NCI-H1105 treated with DMSO at 0.1 percent for 48 hours (cell line): ENCODE measurements at regions not wholly inside any gene's neighbourhood (a gene's known extent, or its start where the extent isn't known, plus 50 kb on each side); places are given as distances from the start of the nearest gene placed in this dataset.
"Not testable (repeated sequence)": the region's sequence is repeated elsewhere in the genome, so short reads cannot be mapped to it uniquely, and the experiment has no call there.

Experiments
- DNase-seq: peaks from one replicate; lab custom pipeline; 2025; lab: John Stamatoyannopoulos, UW

DNA sequence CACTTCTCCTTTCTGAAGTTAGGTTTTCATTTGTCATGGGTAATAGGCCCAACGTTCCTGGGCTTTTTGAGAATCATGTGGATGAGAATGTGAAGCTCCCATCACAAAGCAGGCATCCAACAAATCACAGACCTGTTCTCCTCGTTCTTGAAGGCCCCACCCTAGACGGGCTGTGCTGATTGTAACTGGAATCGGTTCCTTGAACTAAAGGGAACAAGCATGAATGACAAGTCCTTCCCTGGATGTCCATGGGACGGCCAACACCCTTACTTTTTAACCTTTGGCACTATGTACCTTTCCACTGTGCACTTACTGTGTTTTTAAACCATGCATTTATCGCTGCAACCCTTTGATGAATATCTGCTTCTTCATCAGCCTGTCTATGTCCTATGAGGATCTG is 438.2 kb downstream of the CD83 start:
- DNase-seq, result no peak

DNA sequence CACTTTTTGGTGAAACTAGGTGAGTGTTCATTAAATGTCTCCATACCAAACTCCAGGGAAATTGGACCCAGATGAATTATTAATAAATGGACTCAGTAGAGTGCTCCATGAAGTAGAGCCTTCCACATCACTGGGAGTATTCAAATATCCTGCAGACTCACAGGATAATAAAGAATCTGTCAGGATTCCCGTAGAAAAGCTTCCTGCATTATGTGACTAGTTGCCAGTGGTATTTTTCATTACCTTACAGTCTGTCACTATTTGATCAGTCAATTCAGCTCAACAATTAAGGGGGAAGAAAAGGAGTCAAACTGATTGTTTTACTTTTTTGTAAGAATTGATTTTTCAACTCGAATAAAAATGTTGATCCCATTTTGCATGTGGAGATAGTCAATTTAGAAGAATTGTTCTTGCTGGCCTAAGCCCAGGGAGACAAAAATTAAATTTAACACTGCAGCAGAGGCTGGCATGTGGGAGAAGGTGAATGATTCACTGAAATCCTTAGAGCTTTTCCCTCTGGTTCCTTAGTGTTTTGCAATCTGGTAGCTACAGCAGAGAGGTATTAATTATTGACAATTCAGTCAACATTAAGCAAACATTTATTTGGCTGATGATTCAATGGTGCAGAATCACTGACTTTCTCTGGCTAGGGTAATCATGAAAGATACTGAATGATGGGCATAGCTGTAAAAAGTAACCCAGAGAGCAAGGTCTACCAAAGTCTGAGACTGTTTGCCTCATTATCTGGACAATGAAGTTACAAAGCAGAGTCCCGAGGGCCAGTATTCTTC is 442.4 kb downstream of the CD83 start:
- DNase-seq, result no peak

DNA sequence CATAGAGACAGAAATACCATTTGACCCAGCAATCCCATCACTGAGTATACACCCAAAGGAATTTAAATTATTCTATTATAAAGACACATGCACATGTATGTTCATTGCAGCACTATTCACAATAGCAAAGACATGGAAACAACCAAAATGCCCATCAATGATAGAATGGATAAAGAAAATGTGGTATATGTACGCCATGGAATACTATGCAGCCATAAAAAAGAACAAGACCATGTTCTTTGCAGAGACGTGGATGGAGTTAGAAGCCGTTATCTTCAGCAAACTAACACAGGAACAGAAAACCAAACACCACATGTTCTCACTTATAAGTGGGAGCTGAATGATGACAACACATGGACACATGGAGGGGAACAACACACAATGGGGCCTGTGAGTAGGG is 444.0 kb downstream of the CD83 start:
- DNase-seq, result not testable (repeated sequence)

DNA sequence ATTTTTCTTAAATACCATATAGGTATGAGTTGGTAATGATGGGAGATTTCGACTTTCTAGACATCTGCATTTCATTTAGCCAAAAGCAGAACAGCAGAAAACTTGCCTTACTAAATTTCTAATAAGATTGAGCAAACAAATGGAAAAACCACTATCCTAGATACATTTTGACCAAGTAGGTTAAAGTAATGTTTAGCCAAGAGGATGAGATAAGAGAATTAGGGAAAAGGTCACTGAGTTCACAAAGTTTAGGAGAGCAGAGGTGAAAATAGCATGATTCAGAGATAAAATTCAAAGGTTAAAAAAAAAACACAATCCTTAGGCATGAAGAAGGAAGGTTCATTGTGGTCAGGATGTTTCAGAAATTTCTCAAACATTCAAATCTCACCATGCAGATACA is 450.3 kb downstream of the CD83 start:
- no peak for DNase-seq

DNA sequence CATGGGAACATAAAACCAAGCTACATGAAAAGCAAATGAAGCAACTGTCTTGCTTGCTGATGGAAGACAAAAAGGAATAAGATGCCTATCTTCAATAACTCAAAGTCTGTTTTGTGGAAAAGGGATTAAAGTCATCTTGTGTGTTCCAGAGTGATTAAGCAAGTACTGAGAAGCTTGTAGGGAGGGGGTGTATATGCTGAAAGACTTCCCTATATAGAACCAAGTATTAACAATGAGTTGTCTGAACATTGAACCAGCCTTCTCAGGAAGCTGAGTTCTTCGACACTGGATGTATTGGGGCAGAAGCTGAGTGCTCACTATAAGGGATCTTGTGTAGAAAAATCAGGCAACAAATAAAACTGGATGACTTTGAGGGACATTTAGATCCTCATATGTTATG is 451.8 kb downstream of the CD83 start:
- no peak for DNase-seq

DNA sequence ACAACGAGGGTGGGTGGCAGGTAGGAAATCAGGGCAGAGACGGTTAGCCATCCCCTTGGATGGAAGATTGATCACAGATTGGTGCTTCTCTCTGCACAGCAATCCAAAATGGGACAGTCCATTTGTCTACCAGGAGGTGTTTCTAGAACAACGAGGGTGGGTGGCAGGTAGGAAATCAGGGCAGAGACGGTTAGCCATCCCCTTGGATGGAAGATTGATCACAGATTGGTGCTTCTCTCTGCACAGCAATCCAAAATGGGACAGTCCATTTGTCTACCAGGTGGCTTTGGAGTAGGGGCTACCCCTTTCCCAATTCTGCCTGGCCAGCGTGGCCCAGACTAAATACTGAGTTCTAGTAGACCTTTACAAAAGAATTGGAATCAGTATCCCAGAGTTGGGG is 452.3 kb downstream of the CD83 start:
- not testable (repeated sequence) for DNase-seq

DNA sequence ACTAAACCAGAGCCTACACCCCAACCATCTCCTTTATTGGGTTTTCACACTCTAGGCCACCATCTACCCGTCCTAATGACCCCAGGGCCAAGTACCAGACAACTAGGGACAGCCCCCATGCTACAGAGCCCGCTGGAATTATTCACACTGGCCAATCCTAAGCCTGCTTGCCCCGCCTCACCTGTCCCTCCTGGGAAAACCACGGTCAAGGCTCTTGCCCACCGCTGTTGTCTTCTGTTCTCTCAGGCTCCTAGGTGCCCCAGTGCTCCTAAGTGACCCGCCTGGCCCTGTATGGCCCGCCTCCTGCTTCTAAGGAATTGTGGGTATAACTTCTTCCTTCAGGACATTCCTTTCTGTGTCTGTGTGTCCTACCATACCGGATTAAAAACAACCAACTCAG is 453.4 kb downstream of the CD83 start:
- no peak for DNase-seq

DNA sequence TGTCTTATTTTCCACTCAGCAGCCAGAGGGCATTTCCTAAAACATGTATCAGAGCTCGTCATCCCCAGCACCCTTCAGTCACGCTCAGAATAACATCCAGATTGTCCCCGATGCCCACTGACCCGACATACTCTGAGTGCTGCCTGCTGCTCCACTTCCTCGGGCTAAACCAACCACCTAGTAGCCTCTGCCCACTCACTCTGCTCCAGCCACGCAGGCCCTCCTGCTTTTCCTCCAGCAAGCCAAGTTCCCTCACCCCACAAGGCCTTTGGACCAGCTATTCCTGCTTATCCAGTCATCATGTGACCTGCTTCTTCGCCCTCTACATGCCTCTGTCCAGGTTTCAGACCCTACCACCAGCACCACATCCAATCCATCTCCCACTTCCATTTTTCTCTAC is 454.2 kb downstream of the CD83 start:
- DNase-seq, result no peak

DNA sequence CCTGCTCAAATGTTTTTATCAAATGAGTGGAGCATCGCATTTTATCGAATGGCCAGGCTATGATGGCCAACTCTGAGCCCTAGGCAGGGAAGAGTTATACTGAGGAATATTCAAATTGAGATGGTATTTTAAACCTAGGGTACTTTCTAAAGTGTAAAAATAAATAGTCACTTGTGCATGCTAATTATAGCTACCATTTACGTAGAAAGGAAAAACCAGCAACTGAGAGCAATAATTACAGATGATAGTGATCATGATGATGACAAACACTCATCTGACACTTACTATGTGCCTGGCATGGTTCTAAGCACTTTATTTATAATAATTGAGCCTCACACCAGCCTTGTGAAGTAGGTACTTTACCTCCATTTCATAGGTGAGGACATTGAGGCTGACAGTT is 455.7 kb downstream of the CD83 start:
- DNase-seq, result peak; percentile 26

DNA sequence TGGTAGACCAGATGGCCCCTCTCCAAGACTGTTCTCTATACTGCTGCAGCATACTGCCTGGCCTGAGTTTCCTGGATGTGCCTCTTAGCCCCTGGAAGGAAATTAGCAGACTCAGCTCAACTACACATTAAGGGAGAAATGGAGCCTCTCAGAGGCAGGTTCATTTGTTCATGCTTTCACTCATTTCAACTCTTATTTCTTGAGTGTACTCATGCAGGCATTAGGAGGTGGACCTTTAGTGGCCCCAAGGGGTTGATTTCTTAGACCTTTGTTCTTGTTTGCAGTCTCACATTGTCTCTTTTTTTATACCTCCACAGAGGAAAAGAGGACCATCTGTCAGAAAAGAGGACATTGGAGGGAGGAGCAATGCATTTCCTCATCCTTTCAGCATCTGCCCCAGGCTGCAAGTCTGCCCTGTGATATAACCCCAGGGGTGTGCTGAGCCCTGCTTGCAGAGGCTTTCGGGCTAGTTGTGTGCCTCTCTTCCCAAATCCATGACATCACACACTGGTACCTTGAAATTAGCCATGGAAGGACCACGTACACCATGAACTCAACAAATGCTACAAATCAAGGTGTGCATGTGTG is 456.2 kb downstream of the CD83 start:
- DNase-seq, result no peak

DNA sequence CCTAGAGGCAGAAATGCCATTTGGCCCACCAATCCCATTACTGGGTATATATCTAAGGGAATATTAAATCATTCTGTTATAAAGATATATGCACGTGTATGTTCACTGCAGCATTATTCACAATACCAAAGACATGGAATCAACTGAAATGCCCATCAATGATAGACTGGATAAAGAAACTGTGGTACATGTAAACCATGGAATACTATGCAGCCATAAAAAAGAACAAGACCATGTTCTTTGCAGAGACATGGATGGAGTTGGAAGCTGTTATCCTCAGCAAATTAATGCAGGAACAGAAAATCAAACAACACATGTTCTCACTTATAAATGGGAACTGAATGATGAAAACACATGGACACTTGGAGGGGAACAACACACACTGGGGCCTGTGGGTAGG is 458.4 kb downstream of the CD83 start:
- no peak for DNase-seq

DNA sequence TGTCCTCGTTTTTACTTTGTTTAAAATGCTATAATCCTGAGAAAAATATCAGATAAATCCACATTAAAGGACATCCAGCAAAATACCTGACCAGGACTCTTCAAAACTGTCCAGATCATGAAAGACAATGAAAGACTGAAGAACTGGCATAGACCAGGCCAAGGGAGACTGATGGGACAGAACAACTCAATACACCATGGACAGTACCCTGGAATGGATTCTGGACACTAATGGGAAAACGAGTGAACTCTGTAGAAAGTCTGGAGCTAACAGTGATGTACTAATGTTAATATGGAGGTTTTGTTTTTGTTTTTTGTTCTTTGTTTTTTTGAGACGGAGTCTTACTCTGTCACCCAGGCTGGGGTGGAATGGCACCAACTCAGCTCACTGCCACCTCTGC is 461.4 kb downstream of the CD83 start:
- no peak for DNase-seq

DNA sequence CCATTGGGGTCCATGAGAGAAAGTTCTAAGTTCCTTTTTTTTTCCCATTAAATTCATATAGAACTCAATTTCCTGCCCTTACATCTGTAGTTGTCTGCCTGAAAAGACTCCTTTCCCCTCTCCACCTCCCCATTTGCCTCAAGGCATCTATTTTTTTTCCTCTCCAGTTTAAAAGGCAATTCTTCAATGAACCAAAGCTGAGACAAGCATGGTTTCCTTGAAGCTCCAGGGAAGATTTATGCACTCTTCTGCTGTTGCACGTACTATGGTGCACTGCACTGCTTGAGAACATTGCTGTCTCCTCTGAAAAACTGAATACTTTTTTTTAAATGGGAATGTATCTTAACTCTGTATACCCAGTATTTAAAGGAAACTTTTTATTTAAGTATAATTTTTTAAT is 465.2 kb downstream of the CD83 start:
- DNase-seq, result no peak

DNA sequence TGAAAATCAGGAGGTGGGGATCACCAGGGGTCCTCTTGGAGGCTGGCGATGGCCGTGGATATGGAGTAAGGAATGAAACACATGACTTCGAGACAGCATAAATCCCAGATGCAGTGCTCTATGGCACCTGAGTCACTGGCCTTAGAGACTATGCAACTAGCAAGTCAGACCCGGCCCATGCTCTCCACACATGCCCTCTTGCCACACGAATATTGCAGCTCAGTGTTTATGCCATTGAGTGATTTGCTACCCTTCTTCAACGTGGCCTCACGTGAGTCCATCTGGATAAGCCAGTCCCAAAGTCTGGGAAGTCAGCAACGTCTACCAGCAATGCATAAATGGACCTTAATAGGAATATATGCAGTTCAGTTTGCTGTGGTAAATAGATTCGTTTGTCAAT is 466.3 kb downstream of the CD83 start:
- no peak for DNase-seq

DNA sequence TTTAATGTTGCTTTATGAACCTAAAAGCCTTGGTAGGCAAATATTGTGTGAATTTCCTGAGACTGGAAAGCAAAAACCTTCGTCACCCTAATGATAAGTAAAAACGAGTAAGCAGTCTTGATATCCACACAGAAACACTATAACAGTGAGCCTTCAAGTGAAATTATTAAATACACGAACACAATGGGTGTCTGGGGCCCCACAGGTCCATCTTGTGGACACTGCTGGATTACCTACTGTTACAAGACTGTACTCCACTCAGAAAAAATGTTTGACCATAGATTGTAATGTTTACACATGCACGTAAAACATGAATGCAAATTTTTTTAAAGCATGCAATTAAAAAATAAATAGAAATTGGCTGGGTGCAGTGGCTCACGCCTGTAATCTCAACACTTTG is 466.9 kb downstream of the CD83 start:
- no peak for DNase-seq

DNA sequence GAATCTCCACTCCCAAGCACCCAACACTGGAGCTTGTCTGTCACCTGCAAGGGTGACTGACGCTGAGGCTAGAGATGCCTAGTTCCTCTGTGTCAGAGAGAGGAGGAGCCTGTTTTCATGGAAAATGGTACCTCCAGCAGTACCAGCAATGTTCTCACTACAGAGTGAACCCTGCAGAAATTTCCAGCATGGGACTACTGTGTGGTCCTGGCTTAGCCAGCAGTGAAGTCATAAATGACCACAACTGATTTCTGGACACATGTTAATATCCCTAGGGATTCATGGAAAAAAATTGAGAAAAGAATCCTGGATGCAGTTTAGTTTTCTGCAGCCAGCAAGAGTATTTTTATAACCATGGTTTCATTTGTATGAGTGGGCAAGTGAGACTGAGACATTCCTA is 468.1 kb downstream of the CD83 start:
- no peak for DNase-seq

DNA sequence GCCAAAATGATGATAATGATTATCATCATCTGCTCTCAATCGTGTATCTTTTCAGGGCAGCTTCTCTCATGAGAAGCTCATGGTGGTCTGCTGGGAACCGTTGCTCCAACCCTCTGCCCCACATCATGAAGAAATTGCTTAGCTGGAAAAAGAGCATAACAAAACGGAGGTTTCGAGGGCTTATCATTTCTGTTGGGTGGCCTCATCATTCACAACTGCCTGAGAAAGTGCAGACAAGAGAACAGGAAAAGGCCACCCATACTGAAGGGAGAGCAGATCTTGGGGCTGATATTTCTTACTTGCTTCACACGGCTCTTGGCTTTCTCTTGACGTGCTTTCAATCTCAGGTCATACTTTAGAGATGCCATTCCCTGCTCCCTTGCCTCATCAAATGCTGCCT is 471.6 kb downstream of the CD83 start:
- no peak for DNase-seq

DNA sequence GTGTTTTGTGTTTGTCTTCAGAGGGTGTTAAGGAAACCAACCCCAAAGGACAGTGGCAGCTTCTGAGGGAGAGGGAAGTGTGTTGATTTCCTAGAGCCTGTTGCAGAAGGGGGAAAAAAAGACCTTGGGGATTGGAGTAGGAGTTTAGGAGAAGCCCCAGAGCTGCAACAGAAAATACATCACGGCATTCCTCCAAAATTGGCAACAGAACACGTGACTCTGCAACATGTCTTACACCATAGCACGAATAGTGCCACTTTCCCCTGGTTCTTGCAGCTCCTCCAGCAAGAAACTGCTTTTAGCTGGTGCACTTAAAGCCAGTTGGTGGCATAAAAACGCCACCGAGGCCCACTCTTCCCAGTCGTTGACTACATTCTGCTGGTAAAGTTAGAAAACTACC is 473.0 kb downstream of the CD83 start:
- DNase-seq, result no peak

DNA sequence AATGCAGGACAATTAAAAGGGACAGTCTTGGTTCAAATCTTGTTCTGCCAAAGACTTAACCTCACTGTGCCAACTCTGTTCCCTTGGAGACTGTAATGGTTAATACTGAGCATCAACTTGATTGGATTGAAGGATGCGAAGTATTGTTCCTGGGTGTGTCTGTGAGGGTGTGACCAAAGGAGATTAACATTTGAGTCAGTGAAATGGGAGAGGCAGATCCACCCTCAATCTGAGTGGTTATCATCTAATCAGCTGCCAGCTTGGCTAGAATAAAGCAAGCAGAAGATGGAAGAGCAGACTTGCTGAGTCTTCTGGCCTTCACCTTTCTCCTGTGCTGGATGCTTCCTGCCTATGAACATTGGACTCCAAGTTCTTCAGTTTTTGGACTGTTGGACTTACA is 474.4 kb downstream of the CD83 start:
- no peak for DNase-seq

DNA sequence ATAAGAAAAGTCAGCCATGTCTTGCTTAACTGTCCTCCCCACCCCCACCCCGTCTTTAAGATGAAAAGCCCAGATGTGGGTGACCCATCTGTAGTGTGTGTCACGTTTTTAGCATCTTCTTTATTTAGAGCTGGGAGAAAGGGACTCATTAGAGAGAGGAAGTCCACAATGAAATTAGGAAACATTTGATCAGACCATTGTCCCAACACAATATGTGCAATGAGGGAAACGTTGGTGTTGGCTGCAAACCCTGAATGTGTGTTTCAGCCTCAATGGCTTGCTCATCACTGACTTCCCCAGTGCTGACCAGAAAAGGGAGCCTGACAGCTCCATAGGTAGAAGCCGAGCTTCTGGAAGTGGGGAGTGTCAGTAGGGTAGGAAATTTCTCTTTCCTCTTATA is 475.7 kb downstream of the CD83 start:
- DNase-seq, result no peak

DNA sequence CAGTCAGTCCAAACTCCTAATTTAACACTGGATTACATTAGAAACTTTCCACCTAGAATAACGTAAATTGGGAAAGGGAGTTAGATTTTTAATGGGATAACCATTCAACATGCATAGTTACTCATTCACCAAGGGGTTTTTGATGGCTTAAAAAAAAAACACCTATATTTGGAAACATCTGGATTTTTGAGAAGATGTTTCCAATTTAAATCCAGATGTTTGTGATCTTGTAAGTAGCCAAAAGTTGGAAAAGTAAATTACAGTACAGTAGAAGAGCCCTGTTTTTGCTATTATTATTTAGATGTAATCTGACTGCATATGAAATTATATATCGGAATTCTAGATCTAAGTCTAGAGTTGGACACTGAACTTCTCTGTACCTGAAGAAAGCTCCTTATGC is 478.2 kb downstream of the CD83 start:
- no peak for DNase-seq

DNA sequence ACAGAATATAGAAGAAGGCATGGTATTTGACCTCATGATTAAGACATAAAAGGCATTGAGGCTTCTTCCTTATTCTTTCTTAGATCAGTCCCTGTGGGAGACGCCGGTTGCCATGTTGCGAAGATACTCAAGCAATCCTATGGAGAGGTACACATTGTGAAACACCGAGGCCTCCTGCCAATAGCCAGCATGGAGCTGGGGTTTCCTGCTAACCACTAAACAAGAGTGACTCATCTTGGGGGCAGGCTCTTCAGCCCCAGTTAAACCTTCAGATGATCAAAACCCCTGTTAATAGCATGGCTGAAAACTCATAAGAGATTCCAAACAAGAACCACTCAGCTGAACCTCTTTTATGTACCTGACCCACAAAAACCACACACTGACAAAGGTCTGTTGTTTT is 478.8 kb downstream of the CD83 start:
- DNase-seq, result no peak

DNA sequence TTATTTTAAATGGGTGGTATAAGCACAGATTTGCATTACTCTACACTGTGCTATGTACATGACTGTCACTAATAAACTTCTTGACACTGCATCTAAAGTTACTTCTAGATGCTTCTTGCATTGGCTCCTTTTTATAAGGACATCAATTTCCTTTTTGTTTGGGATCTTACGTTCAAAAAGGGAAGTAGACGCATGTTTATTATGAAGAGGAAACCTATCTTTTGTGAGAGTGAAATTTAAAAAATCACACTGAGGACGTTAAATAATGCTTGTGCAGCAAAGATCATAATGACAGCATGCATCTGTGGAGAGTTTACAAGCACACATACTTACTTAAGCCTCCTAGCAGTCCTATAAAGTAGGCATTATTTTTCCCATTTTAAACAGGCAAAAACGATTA is 479.5 kb downstream of the CD83 start:
- no peak for DNase-seq
